ENCODE measurements at regions not wholly inside any gene's neighbourhood (a gene's known extent, or its start where the extent isn't known, plus 50 kb on each side); places are given as distances from the start of the nearest gene placed in this dataset.
"Not testable (repeated sequence)": the region's sequence is repeated elsewhere in the genome, so short reads cannot be mapped to it uniquely, and the experiment has no call there.

- DNase-seq = not testable (repeated sequence)
Observed at GRCh38 chr1:144516172-144516571, 54.7 kb upstream of the NBPF15 start.

- not testable (repeated sequence) for DNase-seq
Observed at GRCh38 chr1:144516906-144517305, 55.4 kb upstream of the NBPF15 start.

DNA sequence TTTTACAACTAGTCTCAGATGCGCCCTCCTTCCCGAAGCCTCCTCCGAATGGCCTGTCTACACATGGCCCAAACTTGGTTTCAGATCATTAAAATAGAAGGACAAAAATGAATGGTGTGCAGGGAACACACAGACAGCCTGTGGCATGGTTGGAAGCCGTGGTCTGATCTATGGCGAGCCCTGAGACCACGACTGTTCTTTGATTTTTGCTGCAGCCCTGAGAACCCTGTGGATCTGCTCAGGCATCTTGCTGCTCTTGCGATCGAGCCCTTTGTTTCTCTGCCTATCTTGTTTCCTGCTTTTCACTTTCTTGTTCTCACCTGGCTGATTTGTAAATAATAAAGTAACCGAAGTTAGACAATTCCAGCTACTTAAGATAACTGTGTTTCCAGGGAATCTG lies 57.0 kb upstream of the NBPF15 start:
- not testable (repeated sequence) for DNase-seq

DNA sequence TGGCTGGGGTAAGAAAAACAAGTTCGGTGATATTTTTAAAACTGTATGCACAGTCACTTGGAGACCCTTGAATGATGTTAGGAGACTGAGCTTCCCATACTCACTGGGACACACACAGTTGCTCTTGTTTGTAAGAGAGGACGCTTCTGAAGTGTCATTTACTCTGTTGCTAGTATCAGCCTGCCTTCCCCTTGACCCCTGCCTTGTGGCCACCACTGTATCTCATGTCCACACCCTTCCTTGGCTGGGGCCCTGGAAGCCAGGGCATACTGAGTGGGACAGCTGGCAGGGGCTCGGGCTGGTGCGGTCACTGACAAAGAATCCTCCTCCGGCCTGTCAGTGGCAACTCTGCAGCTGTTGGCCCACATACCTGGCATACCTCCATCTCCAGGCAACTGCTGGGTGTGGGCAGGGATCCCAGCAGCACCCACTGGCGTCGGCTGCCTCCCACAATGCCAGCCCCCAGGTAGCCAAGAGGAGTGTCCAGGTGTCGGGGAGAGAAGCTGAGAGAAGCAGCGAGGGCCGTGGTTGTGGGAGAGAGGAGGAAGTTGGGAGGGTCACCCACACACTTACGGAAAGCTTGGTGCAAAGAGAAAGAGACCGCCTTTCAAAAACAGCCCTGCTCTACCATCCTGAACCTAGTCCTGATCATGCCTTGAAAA lies 58.2 kb upstream of the NBPF15 start:
- not testable (repeated sequence) for DNase-seq

- peak; percentile 87 for DNase-seq
Observed at GRCh38 chr1:144523661-144524407, 62.4 kb upstream of the NBPF15 start.

DNA sequence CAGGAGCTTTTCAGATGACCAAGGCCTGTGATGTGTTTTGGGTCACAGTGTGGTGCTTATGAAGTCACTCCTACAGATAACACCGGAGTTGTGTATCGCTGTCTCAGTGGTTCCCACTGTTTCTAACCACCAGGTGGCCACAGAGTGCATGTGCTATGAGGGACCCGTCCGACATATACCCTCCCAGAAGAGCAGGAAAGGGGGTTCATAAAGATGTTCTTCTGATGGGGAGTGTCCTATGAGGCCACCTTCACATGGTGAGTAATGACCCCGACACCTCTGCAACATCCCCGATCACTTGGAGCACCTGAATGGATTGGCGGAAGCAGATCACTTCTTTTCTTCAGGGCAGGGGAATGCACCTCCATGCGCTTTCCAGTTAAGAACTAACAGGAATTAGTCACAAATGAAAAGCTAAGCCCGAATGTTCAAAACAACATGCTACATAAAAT lies 60.5 kb upstream of the PPIAL4F start:
- DNase-seq = peak; percentile 32

DNA sequence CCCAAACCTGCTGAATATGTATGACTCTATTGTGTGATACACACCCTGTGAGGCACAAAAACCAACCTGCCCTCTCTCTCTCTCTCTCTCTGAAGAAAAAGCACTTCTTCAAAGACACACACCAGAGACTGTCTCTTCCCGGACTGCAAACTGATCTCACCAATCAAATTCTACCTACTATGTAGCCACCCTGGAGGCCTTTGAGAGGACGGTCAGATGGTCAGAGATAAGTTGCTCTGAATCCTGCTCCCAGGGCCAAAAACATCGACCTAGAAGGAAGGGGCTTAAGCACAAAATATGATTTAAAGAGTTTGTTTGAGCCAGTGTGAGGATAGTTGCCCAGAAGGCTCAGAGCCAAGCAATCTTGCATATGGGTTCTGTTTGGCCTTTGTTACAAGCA lies 59.2 kb upstream of the PPIAL4F start:
- not testable (repeated sequence) for DNase-seq

- DNase-seq = not testable (repeated sequence)
Observed at GRCh38 chr1:144534286-144534685, 58.4 kb upstream of the PPIAL4F start.

GRCh38 chr1:144536677-144537076 lies 56.0 kb upstream of the PPIAL4F start:
- not testable (repeated sequence) for DNase-seq

DNA sequence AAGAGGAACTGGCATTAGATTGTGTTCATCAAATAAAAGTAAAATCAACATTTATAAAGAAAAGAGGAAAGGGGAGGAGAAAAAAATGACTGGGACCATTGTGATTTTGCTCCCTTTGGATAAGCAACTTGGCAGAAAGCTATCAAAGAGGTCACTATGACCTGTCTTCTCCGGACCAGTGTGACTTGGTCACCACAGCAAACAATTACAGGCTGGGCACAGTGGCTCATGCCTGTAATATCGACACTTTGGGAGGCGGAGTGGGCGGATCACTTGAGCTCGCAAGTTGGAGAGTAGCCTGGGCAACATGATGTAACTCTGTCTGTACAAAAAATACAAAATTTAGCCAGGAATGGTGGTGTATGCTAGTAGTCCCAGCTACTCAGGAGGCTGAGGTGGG lies 55.5 kb upstream of the PPIAL4F start:
- not testable (repeated sequence) for DNase-seq

DNA sequence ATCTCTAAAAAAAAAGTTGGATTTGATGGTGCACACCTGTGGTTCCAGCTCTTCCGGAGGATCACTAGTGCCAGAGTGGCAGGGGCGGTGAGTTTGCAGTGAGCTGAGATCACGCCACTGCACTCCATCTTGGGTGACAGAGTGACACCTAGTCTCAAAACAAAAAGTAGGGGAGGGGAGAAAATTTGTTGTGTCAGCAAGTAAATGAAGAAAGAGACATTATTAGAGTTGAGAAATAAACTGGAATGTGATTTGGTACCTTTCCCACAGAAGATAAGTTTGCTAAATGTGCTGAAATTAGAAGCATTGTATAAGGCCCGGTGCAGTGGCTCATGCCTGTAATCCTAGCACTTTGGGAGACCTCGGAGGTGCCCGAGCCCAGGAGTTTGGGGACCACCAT lies 54.0 kb upstream of the PPIAL4F start:
- not testable (repeated sequence) for DNase-seq

GRCh38 chr1:144539191-144539960 lies 53.3 kb upstream of the PPIAL4F start:
- not testable (repeated sequence) for DNase-seq
